ENCODE measurements at regions not wholly inside any gene's neighbourhood (a gene's known extent, or its start where the extent isn't known, plus 50 kb on each side); places are given as distances from the start of the nearest gene placed in this dataset.

- ATAC-seq (replicated peaks; ENCODE audit: extremely low read depth, poor library complexity, severe bottlenecking) (no peak), DNase-seq (ENCODE audit: low spot score in 2 of 2) (no peak)
- Mint-ChIP-seq H3K4me3 (no peak overlapping the region), H3K9me3 (no peaks in the 10 kb centered on the region), H3K27me3 (peaks cover 11% of the 10 kb centered on the region), H3K4me1 (no peaks in the 10 kb centered on the region), H3K36me3 (ENCODE audit: insufficient read depth) (no peaks in the 10 kb centered on the region), H3K27ac (ENCODE audit: low read depth) (no peak overlapping the region)
These were observed 201.0 kb downstream of the GLI2 start for GRCh38 chr2:120936476-120937334.

GRCh38 chr2:120937686-120938044 lies 202.0 kb downstream of the GLI2 start:
- Mint-ChIP-seq H3K4me1 (no peaks in the 10 kb centered on the region), H3K9me3 (no peaks in the 10 kb centered on the region), H3K36me3 (ENCODE audit: insufficient read depth) (no peaks in the 10 kb centered on the region), H3K27ac (ENCODE audit: low read depth) (no peak overlapping the region), H3K4me3 (no peak overlapping the region), H3K27me3 (peaks cover 5% of the 10 kb centered on the region)
- no peak for ATAC-seq (replicated peaks; ENCODE audit: extremely low read depth, poor library complexity, severe bottlenecking)
- no peak for DNase-seq (ENCODE audit: low spot score in 2 of 2)

- Mint-ChIP-seq H3K4me1 (no peaks in the 10 kb centered on the region), H3K9me3 (no peaks in the 10 kb centered on the region), H3K36me3 (ENCODE audit: insufficient read depth) (no peaks in the 10 kb centered on the region), H3K4me3 (no peak overlapping the region), H3K27me3 (no peaks in the 10 kb centered on the region), H3K27ac (ENCODE audit: low read depth) (no peak overlapping the region)
- no peak for ATAC-seq (replicated peaks; ENCODE audit: extremely low read depth, poor library complexity, severe bottlenecking)
- DNase-seq (ENCODE audit: low spot score in 2 of 2) = no peak
These were observed 202.5 kb downstream of the GLI2 start for GRCh38 chr2:120938045-120938771.

GRCh38 chr2:120939595-120940318 lies 204.1 kb downstream of the GLI2 start:
- H3K27ac Mint-ChIP-seq (ENCODE audit: low read depth) = no peak overlapping the region
- no peak overlapping the region for H3K4me3 Mint-ChIP-seq
- no peaks in the 10 kb centered on the region for H3K27me3 Mint-ChIP-seq
- ATAC-seq (replicated peaks; ENCODE audit: extremely low read depth, poor library complexity, severe bottlenecking) (no peak), DNase-seq (ENCODE audit: low spot score in 2 of 2) (no peak)
- H3K9me3 Mint-ChIP-seq = no peaks in the 10 kb centered on the region
- H3K36me3 Mint-ChIP-seq (ENCODE audit: insufficient read depth) = no peaks in the 10 kb centered on the region
- H3K4me1 Mint-ChIP-seq = no peaks in the 10 kb centered on the region

GRCh38 chr2:120940319-120940696 lies 204.6 kb downstream of the GLI2 start:
- Mint-ChIP-seq H3K9me3 (no peaks in the 10 kb centered on the region), H3K4me1 (no peaks in the 10 kb centered on the region)

GRCh38 chr2:120940726-120941256 lies 205.1 kb downstream of the GLI2 start:
- DNase-seq (ENCODE audit: low spot score in 2 of 2) (no peak), ATAC-seq (replicated peaks; ENCODE audit: extremely low read depth, poor library complexity, severe bottlenecking) (no peak)
- Mint-ChIP-seq H3K27ac (ENCODE audit: low read depth) (no peak overlapping the region), H3K36me3 (ENCODE audit: insufficient read depth) (no peaks in the 10 kb centered on the region), H3K27me3 (no peaks in the 10 kb centered on the region), H3K4me3 (no peak overlapping the region), H3K4me1 (no peaks in the 10 kb centered on the region), H3K9me3 (no peaks in the 10 kb centered on the region)

More at GRCh38 chr2:120940319-120940696, 204.6 kb downstream of the GLI2 start:
- ATAC-seq (replicated peaks; ENCODE audit: extremely low read depth, poor library complexity, severe bottlenecking) = no peak
- Mint-ChIP-seq H3K27me3 (no peaks in the 10 kb centered on the region), H3K4me3 (no peak overlapping the region), H3K36me3 (ENCODE audit: insufficient read depth) (no peaks in the 10 kb centered on the region), H3K27ac (ENCODE audit: low read depth) (no peak overlapping the region)
- no peak for DNase-seq (ENCODE audit: low spot score in 2 of 2)

- H3K9me3 Mint-ChIP-seq = no peaks in the 10 kb centered on the region
- no peak overlapping the region for H3K4me3 Mint-ChIP-seq
- H3K36me3 Mint-ChIP-seq (ENCODE audit: insufficient read depth) = no peaks in the 10 kb centered on the region
- no peak overlapping the region for H3K27ac Mint-ChIP-seq (ENCODE audit: low read depth)
- ATAC-seq (replicated peaks; ENCODE audit: extremely low read depth, poor library complexity, severe bottlenecking) = no peak
- DNase-seq (ENCODE audit: low spot score in 2 of 2) = no peak
- no peaks in the 10 kb centered on the region for H3K27me3 Mint-ChIP-seq
- H3K4me1 Mint-ChIP-seq = no peaks in the 10 kb centered on the region
These were observed 206.0 kb downstream of the GLI2 start for GRCh38 chr2:120941571-120942120.

GRCh38 chr2:120942658-120943057 lies 207.0 kb downstream of the GLI2 start:
- no peak for DNase-seq (ENCODE audit: low spot score in 2 of 2)
- Mint-ChIP-seq H3K9me3 (no peaks in the 10 kb centered on the region), H3K27ac (ENCODE audit: low read depth) (no peak overlapping the region), H3K4me3 (no peak overlapping the region), H3K4me1 (no peaks in the 10 kb centered on the region), H3K36me3 (ENCODE audit: insufficient read depth) (no peaks in the 10 kb centered on the region), H3K27me3 (no peaks in the 10 kb centered on the region)
- no peak for ATAC-seq (replicated peaks; ENCODE audit: extremely low read depth, poor library complexity, severe bottlenecking)

- Mint-ChIP-seq H3K27ac (ENCODE audit: low read depth) (no peak overlapping the region), H3K4me1 (no peaks in the 10 kb centered on the region), H3K4me3 (no peak overlapping the region), H3K36me3 (ENCODE audit: insufficient read depth) (no peaks in the 10 kb centered on the region), H3K9me3 (no peaks in the 10 kb centered on the region), H3K27me3 (no peaks in the 10 kb centered on the region)
- ATAC-seq (replicated peaks; ENCODE audit: extremely low read depth, poor library complexity, severe bottlenecking) = no peak
- no peak for DNase-seq (ENCODE audit: low spot score in 2 of 2)
These were observed 207.9 kb downstream of the GLI2 start for GRCh38 chr2:120943403-120944034.

- DNase-seq (ENCODE audit: low spot score in 2 of 2) = no peak
- Mint-ChIP-seq H3K36me3 (ENCODE audit: insufficient read depth) (no peaks in the 10 kb centered on the region), H3K9me3 (no peaks in the 10 kb centered on the region), H3K27me3 (no peaks in the 10 kb centered on the region), H3K4me3 (no peak overlapping the region), H3K4me1 (no peaks in the 10 kb centered on the region), H3K27ac (ENCODE audit: low read depth) (no peak overlapping the region)
- ATAC-seq (replicated peaks; ENCODE audit: extremely low read depth, poor library complexity, severe bottlenecking) = no peak
These were observed 208.9 kb downstream of the GLI2 start for GRCh38 chr2:120944575-120944974.

- H3K4me3 Mint-ChIP-seq = no peak overlapping the region
- no peaks in the 10 kb centered on the region for H3K27me3 Mint-ChIP-seq
- H3K36me3 Mint-ChIP-seq (ENCODE audit: insufficient read depth) = no peaks in the 10 kb centered on the region
- H3K4me1 Mint-ChIP-seq = no peaks in the 10 kb centered on the region
- DNase-seq (ENCODE audit: low spot score in 2 of 2) (no peak), ATAC-seq (replicated peaks; ENCODE audit: extremely low read depth, poor library complexity, severe bottlenecking) (no peak)
- H3K9me3 Mint-ChIP-seq = no peaks in the 10 kb centered on the region
- H3K27ac Mint-ChIP-seq (ENCODE audit: low read depth) = no peak overlapping the region
These were observed 209.4 kb downstream of the GLI2 start for GRCh38 chr2:120945091-120945490.

Data from central memory CD8-positive, alpha-beta T cell (primary cell).